ENCODE measurements at regions not wholly inside any gene's neighbourhood (a gene's known extent, or its start where the extent isn't known, plus 50 kb on each side); places are given as distances from the start of the nearest gene placed in this dataset.

DNA sequence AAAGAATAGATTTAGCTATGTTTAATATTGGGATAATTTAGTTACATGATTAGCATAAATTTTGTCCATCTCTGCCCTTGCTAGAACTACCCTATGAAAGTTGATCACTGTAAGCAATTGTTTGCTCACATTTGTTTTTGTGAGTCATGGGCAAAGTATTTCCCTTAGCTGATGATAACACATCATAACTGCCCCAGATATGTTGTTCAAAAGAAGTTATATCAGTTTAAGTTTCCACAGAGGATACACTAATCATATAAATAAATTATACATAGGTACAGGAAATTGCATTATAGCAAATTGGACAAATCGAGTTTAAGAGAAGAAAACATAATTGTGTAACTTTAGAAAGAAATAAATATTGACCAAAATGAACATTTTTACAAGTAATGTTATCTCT is 223.2 kb upstream of the PIK3C3 start:
- no peaks in the 10 kb centered on the region for H3K4me1 ChIP-seq

GRCh38 chr18:41724195-41724594 is 230.8 kb upstream of the PIK3C3 start:
- TF ChIP-seq, protein P1, sequence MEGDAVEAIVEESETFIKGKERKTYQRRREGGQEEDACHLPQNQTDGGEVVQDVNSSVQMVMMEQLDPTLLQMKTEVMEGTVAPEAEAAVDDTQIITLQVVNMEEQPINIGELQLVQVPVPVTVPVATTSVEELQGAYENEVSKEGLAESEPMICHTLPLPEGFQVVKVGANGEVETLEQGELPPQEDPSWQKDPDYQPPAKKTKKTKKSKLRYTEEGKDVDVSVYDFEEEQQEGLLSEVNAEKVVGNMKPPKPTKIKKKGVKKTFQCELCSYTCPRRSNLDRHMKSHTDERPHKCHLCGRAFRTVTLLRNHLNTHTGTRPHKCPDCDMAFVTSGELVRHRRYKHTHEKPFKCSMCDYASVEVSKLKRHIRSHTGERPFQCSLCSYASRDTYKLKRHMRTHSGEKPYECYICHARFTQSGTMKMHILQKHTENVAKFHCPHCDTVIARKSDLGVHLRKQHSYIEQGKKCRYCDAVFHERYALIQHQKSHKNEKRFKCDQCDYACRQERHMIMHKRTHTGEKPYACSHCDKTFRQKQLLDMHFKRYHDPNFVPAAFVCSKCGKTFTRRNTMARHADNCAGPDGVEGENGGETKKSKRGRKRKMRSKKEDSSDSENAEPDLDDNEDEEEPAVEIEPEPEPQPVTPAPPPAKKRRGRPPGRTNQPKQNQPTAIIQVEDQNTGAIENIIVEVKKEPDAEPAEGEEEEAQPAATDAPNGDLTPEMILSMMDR (IDR thresholded peaks at IDR 0.05): no peak
- Histone ChIP-seq H3K4me3 (no peak overlapping the region), H3K4me1 (no peaks in the 10 kb centered on the region), H3K27ac (no peak overlapping the region), H3K36me3 (no peaks in the 10 kb centered on the region), H3K9me3 (no peaks in the 10 kb centered on the region), H3K27me3 (no peaks in the 10 kb centered on the region)
- in situ Hi-C loops (cut with MboI; ENCODE audit: low pct_ligation_motif_present in 1 of 4, low pct_unique_long_range_greater_than_20kb in 1 of 4, low sequenced_read_pairs in 3 of 4) (no loop called here), intact Hi-C loops (cut with DNase I; ENCODE audit: low total_unique reads) (no loop called here)
- no peak for DNase-seq
- WGBS, 2 donors (ENCODE audit: low coverage in 1 of 2): 79 to 83% methylated on average over 6 of the region's 6 CpGs

More for the DNA sequence above, 223.2 kb upstream of the PIK3C3 start:
- no peaks in the 10 kb centered on the region for H3K27me3 ChIP-seq
- WGBS, 2 donors (ENCODE audit: low coverage in 1 of 2): 45 to 50% methylated on average over 1 of the region's 1 CpG
- H3K9me3 ChIP-seq: no peaks in the 10 kb centered on the region
- DNase-seq: no peak
- no peak overlapping the region for H3K27ac ChIP-seq
- TF ChIP-seq POLR2AphosphoS5 (IDR thresholded peaks at IDR 0.05) (no peak), POLR2A (IDR thresholded peaks at IDR 0.05) (no peak), EP300 (IDR thresholded peaks at IDR 0.05; ENCODE audit: low read depth) (no peak)
- TF ChIP-seq, protein P1 (IDR thresholded peaks at IDR 0.05): no peak
- no peaks in the 10 kb centered on the region for H3K36me3 ChIP-seq
- intact Hi-C loops (cut with DNase I; ENCODE audit: low total_unique reads): no loop called here
- in situ Hi-C loops (cut with MboI; ENCODE audit: low pct_ligation_motif_present in 1 of 4, low pct_unique_long_range_greater_than_20kb in 1 of 4, low sequenced_read_pairs in 3 of 4): no loop called here
- no peak overlapping the region for H3K4me3 ChIP-seq

- TF ChIP-seq POLR2AphosphoS5 (IDR thresholded peaks at IDR 0.05) (no peak), POLR2A (IDR thresholded peaks at IDR 0.05) (no peak), EP300 (IDR thresholded peaks at IDR 0.05; ENCODE audit: low read depth) (no peak)
- TF ChIP-seq, protein P1 (IDR thresholded peaks at IDR 0.05): no peak
- no peaks in the 10 kb centered on the region for H3K4me1 ChIP-seq
- 70 to 100% methylated on average over 2 to 5 of the region's 5 CpGs for WGBS, 2 donors (ENCODE audit: low coverage in 1 of 2)
- intact Hi-C loops (cut with DNase I; ENCODE audit: low total_unique reads) (no loop called here), in situ Hi-C loops (cut with MboI; ENCODE audit: low pct_ligation_motif_present in 1 of 4, low pct_unique_long_range_greater_than_20kb in 1 of 4, low sequenced_read_pairs in 3 of 4) (no loop called here)
- H3K27ac ChIP-seq: no peak overlapping the region
- no peaks in the 10 kb centered on the region for H3K36me3 ChIP-seq
- no peak for DNase-seq
- no peaks in the 10 kb centered on the region for H3K9me3 ChIP-seq
- no peak overlapping the region for H3K4me3 ChIP-seq
- no peaks in the 10 kb centered on the region for H3K27me3 ChIP-seq
Observed at GRCh38 chr18:41721103-41721790, 233.8 kb upstream of the PIK3C3 start.

GRCh38 chr18:41720226-41720625 is 234.8 kb upstream of the PIK3C3 start:
- Histone ChIP-seq H3K36me3 (no peaks in the 10 kb centered on the region), H3K4me1 (no peaks in the 10 kb centered on the region), H3K27ac (no peak overlapping the region), H3K27me3 (no peaks in the 10 kb centered on the region), H3K4me3 (no peak overlapping the region), H3K9me3 (no peaks in the 10 kb centered on the region)
- no peak for DNase-seq
- 88 to 94% methylated on average over 2 of the region's 2 CpGs for WGBS, 2 donors (ENCODE audit: low coverage in 1 of 2)
- in situ Hi-C loops (cut with MboI; ENCODE audit: low pct_ligation_motif_present in 1 of 4, low pct_unique_long_range_greater_than_20kb in 1 of 4, low sequenced_read_pairs in 3 of 4): no loop called here
- TF ChIP-seq POLR2A (IDR thresholded peaks at IDR 0.05): no peak
- TF ChIP-seq POLR2AphosphoS5 (IDR thresholded peaks at IDR 0.05): no peak
- no peak for TF ChIP-seq EP300 (IDR thresholded peaks at IDR 0.05; ENCODE audit: low read depth)
- TF ChIP-seq, protein P1 (IDR thresholded peaks at IDR 0.05): no peak
- intact Hi-C loops (cut with DNase I; ENCODE audit: low total_unique reads): no loop called here
